Head of caudate nucleus (tissue), 42 donors: ENCODE measurements at regions not wholly inside any gene's neighbourhood (a gene's known extent, or its start where the extent isn't known, plus 50 kb on each side); places are given as distances from the start of the nearest gene placed in this dataset.

Experiments used
- DNase-seq, 42 donors: peaks; one replicate each; pipeline versions ENCODE4 v3.0.0 to v3.0.0-alpha.2; 2020 to 2021; ENCODE audit warnings: mixed read lengths in 7 of 42
- intact Hi-C: fragments of 100-400 bp; cut with DNase I; formaldehyde crosslinking; loops from one replicate; pipeline ENCODE4 v1.15.0; 2022

- DNase-seq = no peak
- intact Hi-C loops = no loop called here
Observed at GRCh38 chr5:167168971-167169370, 1122.5 kb upstream of the WWC1 start.

DNA sequence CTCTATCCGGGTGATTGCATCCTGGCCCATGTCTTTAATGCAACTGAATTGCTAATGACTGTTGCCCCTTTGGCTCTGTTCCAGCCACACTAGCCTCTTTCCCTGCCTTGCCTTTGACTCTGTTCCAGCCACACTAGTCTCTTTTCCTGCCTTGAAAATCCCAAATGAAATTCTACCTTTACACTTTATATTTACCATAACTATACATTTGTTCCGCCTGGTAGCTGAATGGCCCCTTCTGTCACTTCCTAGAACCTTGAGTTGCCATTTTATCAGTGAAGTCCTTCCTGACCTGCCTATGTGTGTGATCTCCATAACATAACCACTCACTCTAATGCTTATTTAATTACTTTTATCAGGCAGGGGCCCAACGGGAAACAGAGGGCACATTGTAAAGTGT lies 1120.4 kb upstream of the WWC1 start:
- intact Hi-C loops = no loop called here
- no peak for DNase-seq

DNA sequence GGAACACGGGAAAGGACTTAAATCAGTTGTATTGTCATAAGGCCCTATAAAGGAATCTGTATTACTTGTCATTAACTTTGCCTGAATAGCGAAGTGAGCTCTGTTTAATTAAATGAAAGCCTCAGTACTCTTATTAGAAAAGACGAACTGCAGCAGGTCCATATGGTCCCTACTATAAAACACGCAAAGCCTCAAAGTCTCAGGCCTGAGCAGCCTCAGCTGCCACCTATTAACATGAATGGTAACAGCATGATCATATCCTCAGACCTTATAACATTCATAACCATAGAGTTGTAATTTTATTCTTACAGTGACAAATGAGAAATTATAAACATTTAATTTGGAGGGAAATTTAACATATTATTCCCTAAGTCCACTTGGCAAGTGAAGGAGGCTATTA lies 1113.7 kb upstream of the WWC1 start:
- intact Hi-C loops = no loop called here
- no peak for DNase-seq

DNA sequence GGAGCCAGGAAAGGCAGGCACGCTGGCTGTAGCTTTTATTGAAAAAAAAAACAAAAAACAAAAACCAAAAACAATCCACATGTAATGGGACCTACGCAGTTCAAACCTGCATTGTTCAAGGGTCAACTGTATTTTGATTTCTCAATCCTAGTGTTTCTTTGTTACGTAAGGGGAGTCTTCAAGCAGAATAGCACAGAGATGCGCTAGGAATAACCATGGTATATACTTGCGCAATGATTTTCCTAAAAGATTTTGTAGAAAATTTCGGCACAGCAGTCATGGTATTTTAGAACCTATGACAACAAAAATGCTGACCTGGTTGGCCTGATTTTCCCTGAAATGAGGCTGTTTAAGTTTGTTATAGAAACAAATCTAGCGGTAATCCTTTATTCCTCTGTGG lies 1110.5 kb upstream of the WWC1 start:
- intact Hi-C loops = no loop called here
- DNase-seq = no peak

- intact Hi-C loops = no loop called here
- DNase-seq = no peak
Observed at GRCh38 chr5:167205881-167206280, 1085.6 kb upstream of the WWC1 start.

DNA sequence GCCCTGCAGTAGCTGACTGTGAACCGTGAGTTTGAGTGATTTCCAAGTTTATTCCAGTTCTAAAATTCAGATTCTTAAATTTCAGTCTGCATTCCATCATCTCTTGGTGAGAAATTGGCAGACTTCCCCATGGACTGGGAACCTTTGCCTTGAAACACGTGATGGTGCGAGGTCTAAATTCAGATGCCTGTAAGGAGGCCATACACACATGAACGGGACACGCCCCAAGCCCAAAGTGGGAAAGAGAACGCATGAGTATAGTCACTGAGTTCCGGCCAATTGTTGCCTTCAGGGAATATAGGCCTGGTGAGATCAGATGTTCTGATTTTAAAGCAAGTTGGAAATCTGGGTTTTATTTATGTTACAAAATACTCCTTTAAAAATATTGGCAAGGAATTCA lies 1084.4 kb upstream of the WWC1 start:
- DNase-seq = no peak
- intact Hi-C loops = no loop called here

DNA sequence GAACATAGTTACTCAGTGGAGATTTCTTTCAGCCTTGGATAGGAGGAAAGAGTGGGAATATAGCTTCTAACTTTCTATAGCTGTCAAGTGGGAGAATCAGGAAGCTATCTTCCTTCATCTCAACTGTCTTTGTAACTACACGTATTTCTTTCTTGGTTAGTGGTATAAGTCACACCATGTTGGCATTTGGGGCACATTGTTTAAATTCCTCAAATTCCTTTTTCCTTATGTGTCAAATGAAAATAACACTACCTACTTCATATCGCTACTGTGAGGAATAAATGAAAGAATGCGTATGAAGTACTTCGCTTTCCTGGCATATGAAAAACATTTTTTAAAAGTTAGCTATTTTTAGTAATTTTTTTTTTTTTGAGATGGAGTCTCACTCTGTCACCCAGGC lies 1082.5 kb upstream of the WWC1 start:
- intact Hi-C loops = no loop called here
- DNase-seq = no peak

DNA sequence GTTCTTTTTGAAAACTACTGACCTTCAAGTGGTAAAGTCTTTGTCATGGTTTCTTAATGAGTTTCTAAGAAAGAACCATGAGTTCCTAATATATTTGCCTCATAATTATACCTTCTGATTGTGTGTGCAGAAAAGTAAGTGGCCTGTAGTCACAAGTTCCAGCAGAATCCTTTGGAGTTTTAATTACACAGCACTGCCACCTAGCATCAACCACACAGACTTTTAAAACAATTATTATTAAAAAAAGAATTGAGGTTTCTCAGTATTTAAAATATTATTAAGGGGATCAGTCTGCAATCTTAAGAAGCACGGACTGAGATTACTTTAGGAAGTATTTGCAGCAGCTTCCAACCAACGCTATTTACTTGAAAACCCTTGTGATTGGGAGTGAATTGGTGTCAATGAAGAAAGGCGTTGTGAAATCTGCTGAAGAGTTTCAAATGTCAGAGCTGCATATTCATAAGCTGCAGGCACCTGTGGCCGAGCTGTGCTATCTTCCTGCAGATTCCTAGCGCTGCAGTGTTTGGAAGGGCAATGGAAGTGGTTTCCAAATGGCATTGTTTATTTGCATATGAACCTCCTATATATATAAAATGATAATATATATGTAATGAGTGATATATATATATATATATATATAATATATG lies 1074.2 kb upstream of the WWC1 start:
- peak in 1 of 42 donors; percentile 2 for DNase-seq

GRCh38 chr5:167219298-167219697 lies 1072.1 kb upstream of the WWC1 start:
- intact Hi-C loops = no loop called here
- no peak for DNase-seq

More for the DNA sequence above, 1074.2 kb upstream of the WWC1 start:
- intact Hi-C loops = no loop called here

DNA sequence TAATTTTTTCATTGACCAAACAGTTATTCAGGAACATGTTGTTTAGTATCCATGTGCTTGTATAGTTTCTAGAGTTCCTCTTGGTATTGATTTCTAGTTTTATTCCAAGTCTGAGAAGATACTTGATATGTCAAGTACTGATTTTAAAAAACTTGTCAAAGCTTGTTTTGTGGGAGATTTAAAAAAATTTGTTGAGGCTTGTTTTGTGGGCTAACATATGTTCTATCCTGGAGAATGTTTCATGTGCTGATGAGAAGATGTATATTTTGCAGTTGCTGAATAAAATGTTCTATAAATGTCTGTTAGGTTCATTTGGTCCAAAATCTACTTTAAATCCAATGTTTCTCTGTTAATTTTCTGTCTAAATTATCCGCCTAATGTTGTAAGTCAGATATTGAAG lies 1065.1 kb upstream of the WWC1 start:
- no peak for DNase-seq
- intact Hi-C loops = no loop called here

- intact Hi-C loops = no loop called here
- DNase-seq = no peak
Observed at GRCh38 chr5:167228134-167228533, 1063.3 kb upstream of the WWC1 start.

GRCh38 chr5:167229751-167230150 lies 1061.7 kb upstream of the WWC1 start:
- no peak for DNase-seq
- intact Hi-C loops = no loop called here

DNA sequence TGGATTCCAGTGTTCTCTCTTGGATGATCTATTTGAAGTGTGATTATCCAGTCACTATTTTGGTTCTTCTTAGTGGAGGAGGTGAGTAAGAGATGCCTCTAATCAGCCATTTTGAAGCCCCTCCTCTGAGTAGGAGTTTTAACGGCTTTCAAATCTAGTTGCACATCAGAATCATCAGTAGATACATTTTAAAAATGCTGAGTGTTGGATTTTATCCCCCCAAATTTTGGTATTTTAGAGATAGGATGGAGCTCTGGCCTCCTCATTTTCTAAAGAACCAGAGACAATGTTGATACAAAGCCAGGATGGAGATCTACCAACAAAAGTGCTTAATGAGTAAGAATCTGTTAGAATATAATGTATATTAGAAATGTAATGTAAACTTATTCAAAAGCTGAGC lies 1061.0 kb upstream of the WWC1 start:
- intact Hi-C loops = no loop called here
- no peak for DNase-seq

DNA sequence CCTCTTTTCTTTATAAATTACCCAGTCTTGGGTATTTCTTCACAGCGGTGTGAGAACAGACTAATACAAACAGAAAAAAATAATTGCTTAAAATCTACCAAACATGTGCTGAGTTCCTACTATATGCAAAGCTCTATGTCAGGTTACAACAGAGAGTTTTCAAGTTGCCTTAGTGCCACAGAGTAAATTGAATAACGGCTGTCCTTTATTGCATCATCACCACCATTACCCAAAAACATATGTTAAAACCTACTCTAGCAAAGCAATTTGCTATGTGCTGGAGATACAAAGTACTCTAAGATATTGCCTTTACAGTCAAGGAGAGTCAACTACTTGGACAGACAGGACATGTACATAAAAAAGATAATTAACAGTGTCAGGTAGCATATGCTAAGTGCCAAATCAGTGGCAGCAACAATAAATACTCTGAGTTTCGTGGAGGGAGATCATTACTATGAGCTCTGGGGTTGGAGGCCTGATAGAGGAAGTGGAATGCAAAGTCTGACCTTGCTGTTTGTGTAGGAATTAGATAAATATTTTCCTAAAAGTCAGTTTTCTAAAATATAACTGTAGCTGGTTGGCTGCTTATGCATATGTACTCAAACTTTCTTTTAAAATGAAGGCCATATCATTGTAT lies 1058.7 kb upstream of the WWC1 start:
- DNase-seq = no peak
- intact Hi-C loops = no loop called here

DNA sequence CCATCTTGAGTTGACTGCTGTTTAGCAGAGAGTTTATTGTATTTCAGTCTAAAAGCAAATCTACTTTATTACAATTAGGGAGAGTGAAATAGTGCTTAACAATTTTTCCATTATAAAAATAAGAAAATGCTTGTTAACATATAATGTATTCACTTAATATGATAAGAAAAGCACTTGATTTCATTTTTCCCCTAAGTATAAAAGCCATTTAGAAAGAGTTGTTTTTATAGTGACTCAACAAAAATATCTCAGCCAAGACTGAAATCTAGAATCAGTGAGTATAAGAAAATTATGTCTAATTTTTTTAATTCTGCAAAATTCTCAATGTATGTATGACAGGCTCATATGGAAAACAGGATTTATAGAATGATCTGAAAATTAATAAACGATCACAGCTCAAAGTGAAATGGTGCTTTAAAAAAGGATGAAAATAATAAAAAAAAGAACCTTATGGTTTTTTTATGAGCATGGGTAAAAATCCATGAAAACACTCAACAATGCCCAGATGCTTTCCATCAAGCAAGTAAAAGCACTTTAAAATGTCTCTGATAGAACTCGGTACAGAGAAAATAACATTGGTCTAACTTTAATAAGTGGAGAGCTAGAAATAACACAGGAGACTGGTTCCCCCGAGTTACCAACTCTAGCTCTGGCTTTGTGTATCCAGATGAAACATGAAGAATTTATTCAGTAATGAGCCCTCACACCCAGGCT lies 1057.8 kb upstream of the WWC1 start:
- no peak for DNase-seq
- intact Hi-C loops = no loop called here

DNA sequence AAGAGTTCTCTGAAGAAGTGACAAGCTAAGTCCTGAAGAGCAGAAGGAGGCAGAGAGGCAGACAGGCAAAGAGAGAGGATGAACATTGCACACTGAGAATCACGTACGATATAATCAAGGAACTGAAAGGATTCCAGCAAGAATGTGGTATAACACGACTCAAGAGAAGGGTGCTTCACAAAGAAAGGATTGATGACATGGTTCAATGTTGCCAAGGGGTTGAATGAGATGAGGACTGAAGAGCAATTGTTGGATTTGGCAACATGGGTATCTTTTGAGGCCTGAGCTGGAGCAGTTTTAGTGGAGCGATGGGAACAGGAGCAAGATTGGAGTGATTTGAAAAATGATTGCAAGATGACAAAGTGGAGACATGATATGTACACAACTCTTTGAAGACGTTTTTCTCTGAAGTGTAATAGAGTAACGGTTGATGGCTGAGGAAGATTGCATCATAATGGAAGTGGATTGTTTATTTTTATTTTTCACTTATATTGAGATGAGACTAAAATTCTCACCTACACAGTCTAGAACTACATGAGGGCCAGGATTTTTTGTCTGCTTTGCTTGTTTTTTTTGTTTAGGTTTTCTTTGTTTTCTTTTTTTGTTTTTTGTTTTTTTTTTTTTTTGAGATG lies 1049.9 kb upstream of the WWC1 start:
- intact Hi-C loops = no loop called here
- no peak for DNase-seq

DNA sequence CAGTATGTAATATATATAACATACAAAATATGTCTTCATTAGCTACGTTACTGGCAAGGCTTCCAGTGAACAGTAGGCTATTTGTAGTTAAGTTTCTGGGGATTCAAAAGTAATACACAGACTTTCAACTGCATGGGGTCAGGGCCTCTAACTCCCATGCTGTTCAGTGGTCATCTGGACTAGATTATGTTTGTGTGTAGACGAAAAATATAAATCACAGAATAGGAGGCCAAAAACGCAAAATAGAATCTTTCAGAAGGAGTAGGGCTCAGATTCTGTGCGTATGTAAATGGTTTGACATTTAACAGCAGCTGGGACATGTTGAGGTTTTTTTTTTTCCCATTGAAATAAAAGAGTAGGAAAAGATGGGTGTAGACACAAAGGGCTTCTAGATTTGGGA lies 1048.7 kb upstream of the WWC1 start:
- DNase-seq = no peak
- intact Hi-C loops = no loop called here

- no peak for DNase-seq
- intact Hi-C loops = no loop called here
Observed at GRCh38 chr5:167243463-167243862, 1048.0 kb upstream of the WWC1 start.

GRCh38 chr5:167244583-167244982 lies 1046.9 kb upstream of the WWC1 start:
- peak in 15 of 42 donors; percentile 1 to 45 (median 17) for DNase-seq
- intact Hi-C loops = no loop called here

- intact Hi-C loops = no loop called here
- no peak for DNase-seq
Observed at GRCh38 chr5:167245868-167246267, 1045.6 kb upstream of the WWC1 start.
